ENCODE measurements at regions not wholly inside any gene's neighbourhood (a gene's known extent, or its start where the extent isn't known, plus 50 kb on each side); places are given as distances from the start of the nearest gene placed in this dataset.

- DNase-seq: no peak
Observed at GRCh38 chr10:4063717-4064116, 278.7 kb upstream of the KLF6 start.

- DNase-seq: no peak
Observed at GRCh38 chr10:4062751-4063150, 277.7 kb upstream of the KLF6 start.

- no peak for DNase-seq
Observed at GRCh38 chr10:4062072-4062471, 277.1 kb upstream of the KLF6 start.

GRCh38 chr10:4061441-4061951 is 276.5 kb upstream of the KLF6 start:
- no peak for DNase-seq

GRCh38 chr10:4059471-4060138 is 274.6 kb upstream of the KLF6 start:
- DNase-seq: no peak

- no peak for DNase-seq
Observed at GRCh38 chr10:4058514-4059029, 273.6 kb upstream of the KLF6 start.

- no peak for DNase-seq
Observed at GRCh38 chr10:4057725-4058513, 272.9 kb upstream of the KLF6 start.

- no peak for DNase-seq
Observed at GRCh38 chr10:4057021-4057420, 272.0 kb upstream of the KLF6 start.

GRCh38 chr10:4054656-4055435 is 269.8 kb upstream of the KLF6 start:
- DNase-seq: no peak

GRCh38 chr10:4053940-4054339 is 268.9 kb upstream of the KLF6 start:
- DNase-seq: no peak

- DNase-seq: no peak
Observed at GRCh38 chr10:4051641-4052151, 266.7 kb upstream of the KLF6 start.

- no peak for DNase-seq
Observed at GRCh38 chr10:4051011-4051640, 266.1 kb upstream of the KLF6 start.

- DNase-seq: no peak
Observed at GRCh38 chr10:4050061-4050460, 265.1 kb upstream of the KLF6 start.

- no peak for DNase-seq
Observed at GRCh38 chr10:4049348-4049747, 264.3 kb upstream of the KLF6 start.

- no peak for DNase-seq
Observed at GRCh38 chr10:4048236-4048864, 263.3 kb upstream of the KLF6 start.

- no peak for DNase-seq
Observed at GRCh38 chr10:4046712-4047354, 261.8 kb upstream of the KLF6 start.

- no peak for DNase-seq
Observed at GRCh38 chr10:4046030-4046429, 261.0 kb upstream of the KLF6 start.

GRCh38 chr10:4043897-4044665 is 259.1 kb upstream of the KLF6 start:
- no peak for DNase-seq

- no peak for DNase-seq
Observed at GRCh38 chr10:4041635-4042034, 256.6 kb upstream of the KLF6 start.

GRCh38 chr10:4038000-4038399 is 253.0 kb upstream of the KLF6 start:
- DNase-seq: no peak

GRCh38 chr10:4035599-4035945 is 250.6 kb upstream of the KLF6 start:
- DNase-seq: no peak

All from activated CD4-positive, alpha-beta T cell treated with anti-CD3 and anti-CD28 coated beads, Interleukin-2, amount 50 U/mL, for 48 hours (primary cell).